ENCODE measurements at regions not wholly inside any gene's neighbourhood (a gene's known extent, or its start where the extent isn't known, plus 50 kb on each side); places are given as distances from the start of the nearest gene placed in this dataset.
"Not testable (repeated sequence)": the region's sequence is repeated elsewhere in the genome, so short reads cannot be mapped to it uniquely, and the experiment has no call there.

GRCh38 chr1:148373192-148373925 is 109.7 kb downstream of the PPIAL4G start:
- no peak overlapping the region for H3K18ac ChIP-seq (ENCODE audit: low read depth in 1 of 2, low read length in 2 of 2)
- no peak overlapping the region for H2BK15ac ChIP-seq (ENCODE audit: low read depth, poor library complexity, severe bottlenecking)
- no peaks in the 10 kb centered on the region for H3K27me3 ChIP-seq (ENCODE audit: control insufficient read depth in 1 of 2, insufficient read depth in 1 of 2, low read length in 2 of 2)
- no peaks in the 10 kb centered on the region for H3K79me1 ChIP-seq (replicated peaks; ENCODE audit: low read length, poor library complexity, severe bottlenecking)
- 97% methylated on average over 6 of the region's 8 CpGs for WGBS
- H3K4me3 ChIP-seq (ENCODE audit: insufficient read depth in 1 of 2, low read depth in 1 of 2, low read length in 2 of 2) = no peak overlapping the region
- H3K9me3 ChIP-seq (ENCODE audit: control insufficient read depth, low read length) = no peaks in the 10 kb centered on the region
- no peak overlapping the region for H2BK120ac ChIP-seq (ENCODE audit: low read depth, low read length)
- DNase-seq = no peak
- H4K8ac ChIP-seq (ENCODE audit: low read length) = no peak overlapping the region
- no peak overlapping the region for H3K23ac ChIP-seq (ENCODE audit: low read length in 2 of 2)
- no peak overlapping the region for H3K9ac ChIP-seq (ENCODE audit: low read length)
- H3K4me1 ChIP-seq (ENCODE audit: control insufficient read depth, insufficient read depth, low read depth, low read length) = peaks cover 2% of the 10 kb centered on the region
- H3K4me2 ChIP-seq (ENCODE audit: low read length, poor library complexity, severe bottlenecking) = no peak overlapping the region
- H2AFZ ChIP-seq (ENCODE audit: low read depth, low read length) = no peak overlapping the region
- H3K4ac ChIP-seq (ENCODE audit: low read depth in 1 of 2, low read length in 2 of 2) = no peak overlapping the region
- H2AK5ac ChIP-seq (ENCODE audit: low read length, severe bottlenecking) = no peak overlapping the region
- no peaks in the 10 kb centered on the region for H3K36me3 ChIP-seq (ENCODE audit: control insufficient read depth in 1 of 2, insufficient read depth in 2 of 2, low read depth in 1 of 2, low read length in 2 of 2)
- no peak overlapping the region for H4K91ac ChIP-seq (ENCODE audit: low read length)
- H3K14ac ChIP-seq (ENCODE audit: low read length in 2 of 2) = no peak overlapping the region
- H2BK12ac ChIP-seq (ENCODE audit: low read length in 2 of 2) = no peak overlapping the region
- no peak overlapping the region for H2BK5ac ChIP-seq (ENCODE audit: low read depth, low read length, poor library complexity, severe bottlenecking)
- no peak overlapping the region for H3K27ac ChIP-seq (ENCODE audit: low read length, poor library complexity, severe bottlenecking)

DNA sequence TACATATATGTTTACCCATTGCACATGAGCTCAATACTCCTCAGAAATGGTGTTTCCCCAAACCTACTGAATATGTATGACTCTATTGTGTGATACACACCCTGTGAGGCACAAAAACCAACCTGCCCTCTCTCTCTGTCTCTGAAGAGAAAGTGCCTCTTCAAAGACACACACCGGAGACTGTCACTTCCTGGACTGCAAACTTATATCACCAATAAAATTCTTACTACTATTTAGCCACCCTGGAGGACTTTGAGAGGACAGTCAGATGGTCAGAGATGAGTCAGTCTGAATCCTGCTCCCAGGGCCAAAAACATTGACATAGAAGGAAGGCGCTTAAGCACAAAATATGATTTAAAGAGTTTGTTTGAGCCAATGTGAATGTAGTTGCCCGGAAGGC is 110.4 kb downstream of the PPIAL4G start:
- no peak overlapping the region for H3K14ac ChIP-seq (ENCODE audit: low read length in 2 of 2)
- H3K4me2 ChIP-seq (ENCODE audit: low read length, poor library complexity, severe bottlenecking) = no peak overlapping the region
- no peaks in the 10 kb centered on the region for H3K27me3 ChIP-seq (ENCODE audit: control insufficient read depth in 1 of 2, insufficient read depth in 1 of 2, low read length in 2 of 2)
- H2AFZ ChIP-seq (ENCODE audit: low read depth, low read length) = no peak overlapping the region
- no peak overlapping the region for H4K91ac ChIP-seq (ENCODE audit: low read length)
- WGBS = 63% methylated on average over 3 of the region's 3 CpGs
- H4K8ac ChIP-seq (ENCODE audit: low read length) = no peak overlapping the region
- H3K27ac ChIP-seq (ENCODE audit: low read length, poor library complexity, severe bottlenecking) = no peak overlapping the region
- peak; percentile 28 for DNase-seq
- no peak overlapping the region for H3K18ac ChIP-seq (ENCODE audit: low read depth in 1 of 2, low read length in 2 of 2)
- no peak overlapping the region for H3K4ac ChIP-seq (ENCODE audit: low read depth in 1 of 2, low read length in 2 of 2)
- H3K36me3 ChIP-seq (ENCODE audit: control insufficient read depth in 1 of 2, insufficient read depth in 2 of 2, low read depth in 1 of 2, low read length in 2 of 2) = no peaks in the 10 kb centered on the region
- H2BK15ac ChIP-seq (ENCODE audit: low read depth, poor library complexity, severe bottlenecking) = no peak overlapping the region
- no peak overlapping the region for H2BK120ac ChIP-seq (ENCODE audit: low read depth, low read length)
- no peaks in the 10 kb centered on the region for H3K79me1 ChIP-seq (replicated peaks; ENCODE audit: low read length, poor library complexity, severe bottlenecking)
- H2BK5ac ChIP-seq (ENCODE audit: low read depth, low read length, poor library complexity, severe bottlenecking) = no peak overlapping the region
- no peak overlapping the region for H3K23ac ChIP-seq (ENCODE audit: low read length in 2 of 2)
- H2BK12ac ChIP-seq (ENCODE audit: low read length in 2 of 2) = no peak overlapping the region
- no peak overlapping the region for H3K4me3 ChIP-seq (ENCODE audit: insufficient read depth in 1 of 2, low read depth in 1 of 2, low read length in 2 of 2)
- H3K4me1 ChIP-seq (ENCODE audit: control insufficient read depth, insufficient read depth, low read depth, low read length) = peaks cover 2% of the 10 kb centered on the region
- H2AK5ac ChIP-seq (ENCODE audit: low read length, severe bottlenecking) = no peak overlapping the region
- no peak overlapping the region for H3K9ac ChIP-seq (ENCODE audit: low read length)
- no peaks in the 10 kb centered on the region for H3K9me3 ChIP-seq (ENCODE audit: control insufficient read depth, low read length)

DNA sequence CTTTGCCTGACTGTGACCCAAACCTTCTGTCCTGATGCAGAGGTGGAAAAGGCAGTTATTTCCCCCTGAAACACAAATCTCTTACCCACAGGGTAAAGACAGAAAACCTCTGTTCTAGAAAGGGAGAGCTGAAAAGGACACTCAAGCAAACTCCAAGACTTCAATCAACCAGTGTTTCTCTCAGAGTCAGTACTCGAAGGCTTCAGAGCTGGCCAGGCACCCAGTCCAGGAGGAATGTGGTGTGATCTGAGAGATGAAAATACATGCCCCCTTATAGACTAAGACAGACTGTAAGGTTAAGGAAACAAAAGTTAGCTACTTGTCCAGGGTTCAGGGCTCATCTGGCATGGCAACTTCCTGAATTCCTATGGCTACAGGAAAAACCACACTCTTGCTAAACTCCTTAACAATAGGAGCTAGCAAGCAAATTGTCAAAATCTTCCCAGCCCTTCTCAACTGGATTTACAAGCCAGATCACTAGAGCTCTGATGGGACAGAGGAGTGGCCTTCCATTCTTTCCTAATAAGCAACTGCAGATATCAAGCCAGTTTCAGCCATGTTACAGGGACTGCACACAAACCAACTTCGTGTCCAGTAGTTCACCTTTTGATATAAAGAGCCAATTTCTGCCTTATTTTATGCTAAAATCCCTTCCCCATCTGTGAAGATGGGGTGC is 110.9 kb downstream of the PPIAL4G start:
- H2BK12ac ChIP-seq (ENCODE audit: low read length in 2 of 2); H3K27ac ChIP-seq (ENCODE audit: low read length, poor library complexity, severe bottlenecking); H3K9ac ChIP-seq (ENCODE audit: low read length); H3K4me3 ChIP-seq (ENCODE audit: insufficient read depth in 1 of 2, low read depth in 1 of 2, low read length in 2 of 2); H3K27me3 ChIP-seq (ENCODE audit: control insufficient read depth in 1 of 2, insufficient read depth in 1 of 2, low read length in 2 of 2); H2BK120ac ChIP-seq (ENCODE audit: low read depth, low read length); H3K4me1 ChIP-seq (ENCODE audit: control insufficient read depth, insufficient read depth, low read depth, low read length); H3K4me2 ChIP-seq (ENCODE audit: low read length, poor library complexity, severe bottlenecking); H3K18ac ChIP-seq (ENCODE audit: low read depth in 1 of 2, low read length in 2 of 2); H3K14ac ChIP-seq (ENCODE audit: low read length in 2 of 2); H2AFZ ChIP-seq (ENCODE audit: low read depth, low read length); H4K91ac ChIP-seq (ENCODE audit: low read length); H3K9me3 ChIP-seq (ENCODE audit: control insufficient read depth, low read length); H2AK5ac ChIP-seq (ENCODE audit: low read length, severe bottlenecking); H3K23ac ChIP-seq (ENCODE audit: low read length in 2 of 2); H2BK15ac ChIP-seq (ENCODE audit: low read depth, poor library complexity, severe bottlenecking); H3K79me1 ChIP-seq (replicated peaks; ENCODE audit: low read length, poor library complexity, severe bottlenecking); H2BK5ac ChIP-seq (ENCODE audit: low read depth, low read length, poor library complexity, severe bottlenecking); H4K8ac ChIP-seq (ENCODE audit: low read length); H3K36me3 ChIP-seq (ENCODE audit: control insufficient read depth in 1 of 2, insufficient read depth in 2 of 2, low read depth in 1 of 2, low read length in 2 of 2): not testable (repeated sequence)
- 50% methylated on average over 1 of the region's 2 CpGs for WGBS
- peak; percentile 18 for DNase-seq
- peak overlapping the region in 1 of 2 experiments; percentile 28 for H3K4ac ChIP-seq (ENCODE audit: low read depth in 1 of 2, low read length in 2 of 2)

DNA sequence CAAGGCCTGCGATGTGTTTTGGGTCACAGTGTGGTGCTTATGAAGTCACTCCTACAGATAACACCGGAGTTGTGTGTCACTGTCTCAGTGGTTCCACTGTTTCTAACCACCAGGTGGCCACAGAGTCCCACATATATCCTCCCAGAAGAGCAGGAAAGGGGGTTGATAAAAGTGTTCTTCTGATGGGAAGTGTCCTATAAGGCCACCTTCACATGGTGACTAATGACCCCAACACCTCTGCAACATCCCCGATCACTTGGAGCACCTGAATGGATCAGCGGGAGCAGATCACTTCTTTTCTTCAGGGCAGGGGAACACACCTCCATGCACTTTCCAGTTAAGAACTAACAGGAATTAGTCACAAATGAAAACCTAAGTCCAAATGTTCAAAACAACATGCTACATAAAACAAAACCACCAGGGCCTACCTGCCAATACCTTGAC is 111.5 kb downstream of the PPIAL4G start:
- H3K14ac ChIP-seq (ENCODE audit: low read length in 2 of 2); H2AFZ ChIP-seq (ENCODE audit: low read depth, low read length); H3K4me3 ChIP-seq (ENCODE audit: insufficient read depth in 1 of 2, low read depth in 1 of 2, low read length in 2 of 2); H2AK5ac ChIP-seq (ENCODE audit: low read length, severe bottlenecking); H3K4me2 ChIP-seq (ENCODE audit: low read length, poor library complexity, severe bottlenecking); H4K8ac ChIP-seq (ENCODE audit: low read length); H3K4me1 ChIP-seq (ENCODE audit: control insufficient read depth, insufficient read depth, low read depth, low read length); H2BK15ac ChIP-seq (ENCODE audit: low read depth, poor library complexity, severe bottlenecking); H2BK12ac ChIP-seq (ENCODE audit: low read length in 2 of 2); H3K79me1 ChIP-seq (replicated peaks; ENCODE audit: low read length, poor library complexity, severe bottlenecking); H3K9ac ChIP-seq (ENCODE audit: low read length); H3K36me3 ChIP-seq (ENCODE audit: control insufficient read depth in 1 of 2, insufficient read depth in 2 of 2, low read depth in 1 of 2, low read length in 2 of 2); H3K27ac ChIP-seq (ENCODE audit: low read length, poor library complexity, severe bottlenecking); H2BK120ac ChIP-seq (ENCODE audit: low read depth, low read length); H3K9me3 ChIP-seq (ENCODE audit: control insufficient read depth, low read length); H3K27me3 ChIP-seq (ENCODE audit: control insufficient read depth in 1 of 2, insufficient read depth in 1 of 2, low read length in 2 of 2); H3K23ac ChIP-seq (ENCODE audit: low read length in 2 of 2); H3K18ac ChIP-seq (ENCODE audit: low read depth in 1 of 2, low read length in 2 of 2); H4K91ac ChIP-seq (ENCODE audit: low read length); H2BK5ac ChIP-seq (ENCODE audit: low read depth, low read length, poor library complexity, severe bottlenecking): not testable (repeated sequence)
- DNase-seq = peak; percentile 79
- peak overlapping the region in 1 of 2 experiments; percentile 28 for H3K4ac ChIP-seq (ENCODE audit: low read depth in 1 of 2, low read length in 2 of 2)
- WGBS = 55% methylated on average over 3 of the region's 4 CpGs

Measured in mesenchymal stem cell (in vitro differentiated cells and primary cell).